ENCODE measurements at regions not wholly inside any gene's neighbourhood (a gene's known extent, or its start where the extent isn't known, plus 50 kb on each side); places are given as distances from the start of the nearest gene placed in this dataset.

DNA sequence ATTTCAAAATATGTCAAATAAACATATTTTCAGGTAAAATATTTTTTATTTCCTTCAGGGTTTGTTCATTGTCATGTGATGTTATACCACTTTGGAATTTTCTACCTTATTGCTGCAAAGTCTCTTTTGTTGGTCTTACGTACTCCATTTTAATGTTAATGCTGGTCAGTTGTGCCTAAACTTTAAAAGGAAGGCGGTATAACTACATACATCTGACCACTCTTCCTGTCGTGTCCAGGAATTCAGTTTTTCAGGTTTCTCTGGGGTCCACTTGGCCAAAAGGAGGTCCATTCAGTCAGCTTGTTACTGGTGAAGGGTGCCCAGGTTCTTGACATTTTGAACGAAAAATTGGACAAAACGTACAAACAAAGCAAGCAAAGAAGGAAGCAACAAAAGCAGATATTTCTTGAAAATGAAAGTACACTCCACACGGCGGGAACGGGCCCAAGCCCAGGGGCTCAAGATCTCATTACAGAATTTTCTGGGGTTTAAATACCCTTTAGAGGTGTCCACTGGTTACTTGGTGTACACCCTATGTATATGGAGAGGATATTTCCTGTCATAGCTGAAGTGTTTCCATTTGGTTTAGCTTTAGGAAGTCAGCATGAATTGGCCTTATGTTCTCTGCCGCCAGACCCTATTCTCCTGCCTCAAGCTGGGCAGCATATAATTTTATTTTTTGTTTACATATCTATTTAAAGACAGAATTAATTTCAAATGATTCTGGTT, 471.7 kb upstream of the CDH7 start:
- TF ChIP-seq EZH2 (IDR thresholded peaks at IDR 0.05; ENCODE audit: insufficient read depth, poor library complexity, severe bottlenecking), result no peak
- no peak for TF ChIP-seq EZH2phosphoT487 (IDR thresholded peaks at IDR 0.05; ENCODE audit: insufficient read depth, low read depth)

All from GM23248 (cell line).